Fibroblast of skin of left biceps (primary cell): ENCODE measurements at regions not wholly inside any gene's neighbourhood (a gene's known extent, or its start where the extent isn't known, plus 50 kb on each side); places are given as distances from the start of the nearest gene placed in this dataset.
"Not testable (repeated sequence)": the region's sequence is repeated elsewhere in the genome, so short reads cannot be mapped to it uniquely, and the experiment has no call there.

Source experiments
- DNase-seq, 2 experiments: peaks; one replicate each; pipeline ENCODE4 v3.0.0-alpha.2; 2013; ENCODE audit warnings: low read depth in 2 of 2

DNA sequence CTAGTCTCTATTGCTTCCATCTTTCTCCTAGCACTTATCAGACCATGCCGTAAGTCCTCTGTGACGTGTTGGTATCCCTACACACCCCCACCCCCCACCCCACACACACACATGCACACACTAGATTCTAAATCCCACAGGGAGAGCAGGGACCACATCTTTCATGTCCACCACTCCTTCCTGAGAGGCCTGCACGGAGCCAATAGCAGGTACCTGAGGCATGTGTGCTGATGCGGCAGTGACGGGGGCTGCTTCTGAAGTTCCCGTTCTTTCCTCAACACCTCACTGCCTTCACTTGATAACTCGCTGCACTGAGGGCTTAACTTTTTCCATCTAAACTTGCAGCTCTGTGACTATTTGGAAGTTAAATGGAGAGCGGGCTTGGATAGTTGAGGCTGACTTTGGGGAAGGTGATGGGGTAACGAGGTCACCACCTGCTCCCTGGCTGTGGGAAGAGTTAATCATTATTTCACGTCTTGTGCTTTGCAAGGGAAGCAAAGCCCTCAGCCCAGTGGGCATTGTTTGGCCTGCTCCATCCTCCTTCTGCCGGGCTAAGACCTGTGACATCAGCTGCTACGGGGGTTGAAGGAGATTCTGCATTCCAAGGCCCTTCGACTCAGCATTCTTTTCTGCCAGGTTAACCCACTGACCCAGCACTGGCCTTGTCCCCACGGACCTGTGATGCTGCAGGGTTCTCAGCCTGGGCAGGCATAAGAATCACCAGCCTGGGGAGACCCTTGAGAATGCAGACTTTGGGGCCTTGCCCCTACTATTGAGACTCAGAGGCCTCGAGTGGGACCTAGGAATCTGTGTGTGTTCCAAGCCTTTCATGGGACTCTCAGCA, 187.8 kb downstream of the ANKRD60 start:
- no peak for DNase-seq

DNA sequence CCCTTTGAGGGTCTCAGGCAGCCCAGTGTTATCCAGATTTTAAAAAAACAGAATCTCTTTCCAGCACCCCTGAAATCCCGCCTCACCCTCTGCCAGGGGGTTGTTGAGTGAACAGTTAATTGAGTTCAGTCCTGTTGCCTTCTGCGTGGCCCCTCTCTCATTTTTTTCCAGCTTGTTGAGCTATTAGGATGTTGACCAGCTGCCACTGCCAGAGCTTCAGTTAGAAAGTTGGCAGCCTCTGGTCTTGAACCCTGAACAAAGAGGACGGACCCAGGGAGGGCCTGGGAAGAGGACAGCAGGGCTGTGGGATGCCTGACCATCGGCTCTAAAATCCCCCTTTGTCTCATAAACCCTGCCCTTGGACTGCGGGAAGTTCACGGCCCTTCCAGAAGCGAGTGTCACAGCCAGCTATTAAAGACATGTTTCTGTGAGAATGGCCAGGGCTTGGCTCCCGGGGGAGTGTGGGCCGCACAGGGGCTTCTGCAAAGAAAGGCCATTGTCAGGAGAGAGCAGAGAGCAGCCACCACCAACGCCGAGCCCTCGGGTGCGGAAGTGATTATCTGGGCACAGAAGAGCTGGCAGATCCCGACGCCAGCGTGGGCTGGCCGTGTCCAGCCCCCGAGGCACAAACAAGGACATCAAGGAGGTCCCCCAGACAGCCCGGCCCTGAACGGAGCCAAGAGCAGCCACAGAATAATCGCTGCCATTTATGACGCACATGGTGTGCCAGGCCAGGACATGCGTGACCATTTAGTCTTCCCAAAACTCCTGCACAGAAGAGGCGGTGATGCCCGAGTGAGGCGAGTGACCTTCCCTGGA, 189.0 kb downstream of the ANKRD60 start:
- no peak for DNase-seq

DNA sequence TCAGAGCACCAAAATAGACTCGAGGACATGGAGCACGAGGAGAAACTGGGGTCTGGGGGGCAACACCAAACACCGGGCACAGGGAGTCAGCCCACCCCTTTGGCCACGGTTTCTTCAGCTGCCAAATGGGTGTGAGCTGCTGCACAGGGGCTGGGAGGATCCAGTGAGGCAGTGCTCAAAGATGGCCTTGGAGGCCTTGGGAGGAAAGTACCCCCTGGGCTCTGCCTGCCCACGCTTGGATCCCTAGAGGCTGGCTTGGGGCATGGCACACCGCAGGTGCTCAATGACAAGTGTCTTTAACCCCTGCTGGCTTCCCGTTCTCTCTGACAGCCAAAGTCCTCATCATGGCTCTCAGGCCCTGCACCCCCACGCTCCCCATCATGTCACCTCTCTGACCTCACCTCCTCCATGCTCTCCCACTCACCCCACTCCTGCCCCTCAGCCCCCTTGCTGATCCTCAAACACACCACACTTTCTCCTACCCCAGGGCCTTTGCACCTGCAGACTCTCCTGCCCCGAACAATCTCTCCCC, 190.3 kb downstream of the ANKRD60 start:
- DNase-seq: no peak

DNA sequence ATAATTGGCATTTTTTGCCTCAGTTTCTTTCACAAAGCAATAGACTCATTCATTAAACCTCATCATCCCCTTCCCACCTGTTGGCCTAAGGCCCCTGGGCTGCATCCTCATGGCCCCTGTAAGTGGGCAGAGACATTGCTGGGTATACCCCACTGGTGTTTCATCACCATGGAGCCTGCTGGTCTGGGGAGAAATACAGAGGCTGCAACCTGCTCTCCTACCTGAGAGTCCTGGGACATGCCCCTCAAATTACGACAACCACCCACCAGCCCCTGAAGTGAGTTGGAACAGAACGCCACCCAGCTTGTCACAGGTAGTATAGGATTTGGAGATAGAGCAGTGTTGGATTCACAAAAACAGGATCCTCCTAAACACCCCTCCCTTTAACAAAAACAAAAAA, 190.8 kb downstream of the ANKRD60 start:
- no peak for DNase-seq

DNA sequence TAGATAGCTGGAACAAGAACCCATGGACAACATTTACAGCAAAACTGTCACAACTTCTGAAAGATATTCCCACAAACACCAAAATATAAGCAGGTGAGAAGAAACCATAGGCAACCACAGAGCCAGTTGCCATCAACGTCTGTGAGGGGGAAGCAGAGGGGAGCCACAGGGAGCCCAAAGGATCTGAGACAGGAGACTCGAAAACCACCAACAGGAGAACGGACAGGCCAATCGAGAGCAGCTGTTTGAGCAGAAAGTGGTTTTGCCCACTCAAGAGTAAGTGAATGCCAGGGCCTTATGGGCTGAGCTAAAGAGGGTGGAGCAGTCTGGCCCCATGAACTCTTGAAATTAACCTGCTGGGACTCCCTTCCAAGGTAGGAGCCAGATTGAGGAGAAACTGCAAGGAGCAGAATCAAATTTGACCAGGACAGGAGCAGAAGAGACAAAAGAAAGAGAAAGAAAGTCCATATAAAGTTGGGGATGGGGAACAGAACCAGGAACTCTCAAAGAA, 195.4 kb downstream of the ANKRD60 start:
- no peak for DNase-seq

DNA sequence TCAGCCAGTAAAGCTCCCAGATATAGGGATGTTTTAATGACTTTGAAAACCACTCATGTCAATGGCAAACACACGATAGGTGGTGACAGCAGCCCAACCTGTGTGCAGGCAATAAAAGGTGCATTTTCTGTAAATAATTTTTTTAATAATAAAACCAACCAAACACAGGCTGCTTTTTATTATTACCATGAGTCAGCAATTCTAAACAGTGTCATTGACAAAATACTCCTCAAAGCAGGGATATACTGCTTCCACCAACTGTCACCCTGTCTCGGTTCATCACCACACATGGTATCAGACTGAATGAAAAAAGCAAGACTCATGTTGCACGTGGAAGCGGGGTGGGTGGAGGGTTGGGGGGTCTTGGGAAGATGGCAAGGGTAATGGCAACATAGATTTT, 195.9 kb downstream of the ANKRD60 start:
- no peak for DNase-seq

DNA sequence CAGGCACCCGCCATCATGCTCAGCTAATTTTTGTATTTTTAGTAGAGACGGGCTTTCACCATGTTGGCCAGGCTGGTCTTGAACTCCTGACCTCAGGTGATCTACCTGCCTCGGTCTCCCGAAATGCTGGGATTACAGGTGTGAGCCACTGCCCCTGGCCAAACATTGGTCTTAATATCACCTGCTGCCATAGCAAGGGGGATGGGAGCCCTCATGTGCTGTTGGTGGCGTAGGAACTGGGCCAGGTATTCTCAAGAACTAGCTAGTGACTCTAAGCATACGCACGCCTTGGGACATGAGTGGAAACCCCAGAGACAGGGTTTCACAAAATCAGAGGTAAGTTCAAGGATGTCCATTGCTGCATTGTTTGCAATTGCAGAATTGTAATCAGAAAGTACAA, 197.1 kb downstream of the ANKRD60 start:
- DNase-seq: not testable (repeated sequence)

DNA sequence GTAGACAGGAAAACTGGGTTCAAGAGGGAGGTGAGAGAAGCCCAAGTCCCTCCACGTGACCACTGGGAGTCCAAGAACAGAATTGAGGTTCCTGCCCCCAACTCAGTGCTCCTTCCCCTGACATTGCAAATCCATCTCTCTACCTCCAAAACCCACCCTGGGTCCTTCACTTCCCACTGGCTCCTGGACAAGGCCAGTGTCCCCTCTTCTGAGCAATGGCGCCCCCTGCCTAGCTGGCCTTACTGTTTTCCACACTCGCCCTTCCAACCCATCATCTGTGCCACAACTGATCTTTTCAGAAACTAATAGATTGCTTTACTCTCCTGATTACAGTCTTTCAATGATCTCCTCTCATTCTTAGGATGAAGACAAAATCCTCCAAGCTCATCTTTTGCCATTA, 200.3 kb downstream of the ANKRD60 start:
- no peak for DNase-seq

DNA sequence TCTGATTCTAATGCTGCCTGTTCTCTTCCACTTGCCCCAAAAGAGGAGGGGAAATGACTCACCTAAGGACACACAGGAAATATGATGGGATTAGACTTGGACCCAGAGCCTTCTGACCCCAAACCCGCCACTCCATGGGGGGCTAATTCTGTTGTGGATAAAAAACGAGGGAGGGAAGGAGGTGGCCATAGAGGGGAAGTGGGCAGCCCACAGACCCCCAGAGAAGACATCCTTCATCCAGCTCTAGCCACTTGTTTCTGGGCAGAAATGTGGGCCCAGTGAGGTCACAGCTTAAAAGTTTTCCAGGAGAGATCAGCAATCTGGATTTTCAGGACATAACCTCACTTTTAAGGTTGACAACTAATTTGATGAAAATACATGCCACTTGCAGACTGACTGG, 202.1 kb downstream of the ANKRD60 start:
- DNase-seq: no peak

DNA sequence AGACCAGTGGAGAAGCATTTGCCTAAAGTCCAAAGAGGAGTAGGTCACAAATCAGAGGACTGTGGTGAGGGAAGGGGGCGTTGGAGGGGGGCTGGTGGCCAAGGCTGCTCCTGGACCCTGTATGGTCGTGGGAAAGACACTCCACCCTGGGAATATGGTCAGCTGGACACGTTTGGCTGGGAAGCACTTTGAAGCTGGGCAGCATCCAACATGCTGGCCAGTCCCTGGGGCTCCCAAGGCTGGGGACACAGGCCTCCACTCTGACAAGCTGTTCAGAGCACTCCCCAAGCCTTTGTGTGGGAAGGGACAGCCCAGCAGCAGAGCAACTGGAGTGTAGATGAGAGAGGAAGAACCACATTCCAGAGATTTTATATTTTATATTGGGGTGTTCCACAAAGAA, 203.2 kb downstream of the ANKRD60 start:
- no peak for DNase-seq

DNA sequence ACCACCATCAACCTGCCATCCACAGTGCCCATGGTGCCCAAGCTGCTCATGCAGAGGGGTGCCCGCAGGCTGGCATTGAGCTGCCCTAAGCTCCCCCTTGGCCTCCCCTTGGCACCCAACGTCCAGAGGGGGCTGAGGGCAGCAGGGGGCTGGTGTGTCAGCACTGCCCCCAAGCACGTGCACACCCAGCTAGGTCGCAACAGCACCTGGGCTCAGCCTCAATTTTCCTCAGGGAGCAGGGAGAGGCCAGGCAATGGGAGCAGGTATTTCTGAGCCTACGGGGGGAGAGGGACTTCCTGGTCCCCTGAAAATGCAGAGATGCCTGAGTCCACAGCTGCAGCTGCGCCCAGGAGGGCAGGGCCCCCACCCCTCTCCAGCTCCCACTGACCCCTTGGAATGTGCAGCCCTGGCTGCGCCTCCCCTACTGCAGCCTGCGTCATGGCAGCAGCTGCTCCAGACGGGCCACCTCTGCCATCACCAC, 204.2 kb downstream of the ANKRD60 start:
- DNase-seq: no peak

DNA sequence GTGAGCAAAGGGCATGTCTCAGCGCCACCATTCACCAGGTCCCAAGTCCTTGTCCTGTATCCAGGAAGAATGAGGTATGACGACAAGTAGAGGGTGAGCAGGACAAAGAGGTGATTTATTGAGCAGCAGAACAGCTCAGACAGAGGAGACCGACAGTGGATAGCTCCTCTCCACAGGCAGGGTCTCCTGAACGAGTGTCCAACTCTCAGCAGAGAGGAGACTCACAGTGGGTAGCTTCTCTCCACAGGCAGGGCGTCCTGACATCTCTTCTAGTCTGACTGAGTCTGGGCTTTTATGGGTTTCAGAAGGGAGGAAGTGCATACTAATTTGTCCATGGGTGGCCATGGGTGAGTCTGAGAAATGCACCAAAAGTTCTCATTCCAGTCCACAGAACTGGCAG, 204.7 kb downstream of the ANKRD60 start:
- DNase-seq: no peak

DNA sequence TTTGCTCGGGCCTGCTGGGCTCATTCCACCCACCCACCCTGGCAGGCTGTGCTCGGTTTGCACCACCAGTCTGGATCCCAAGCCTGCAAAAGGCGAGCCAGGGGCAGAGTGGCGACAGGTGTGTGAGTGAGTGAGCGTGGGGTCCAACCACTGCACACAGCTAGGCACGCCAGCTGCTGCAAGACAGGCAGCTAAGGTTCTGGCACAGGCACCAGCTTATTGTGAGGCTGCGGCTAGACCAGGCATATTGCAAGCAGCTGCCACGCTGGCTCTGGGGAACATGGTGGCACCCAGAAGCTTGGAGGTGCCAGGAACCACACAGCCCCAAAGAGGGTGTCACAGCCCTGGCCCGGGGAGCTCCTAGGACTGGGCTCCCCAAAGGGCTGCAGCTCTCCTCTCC, 205.1 kb downstream of the ANKRD60 start:
- DNase-seq: no peak

DNA sequence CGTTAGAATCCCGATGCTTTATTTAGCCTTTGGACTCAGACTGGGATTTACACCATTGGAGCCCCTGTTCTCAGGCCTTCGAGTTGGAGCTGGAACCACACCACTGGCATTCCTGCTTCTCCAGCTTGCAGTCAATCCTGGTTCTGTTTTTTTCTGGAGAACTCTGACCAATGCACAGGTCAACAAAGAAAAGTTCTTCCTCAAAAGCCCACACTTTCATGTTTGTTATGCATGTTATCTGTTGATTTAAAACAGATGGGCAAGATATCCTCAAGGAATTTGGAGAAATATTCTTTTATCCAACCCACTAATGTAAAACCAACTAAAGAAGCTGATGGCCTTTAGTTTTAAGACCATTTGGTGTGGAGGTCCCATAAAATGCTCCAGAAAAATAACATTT, 205.7 kb downstream of the ANKRD60 start:
- no peak for DNase-seq

DNA sequence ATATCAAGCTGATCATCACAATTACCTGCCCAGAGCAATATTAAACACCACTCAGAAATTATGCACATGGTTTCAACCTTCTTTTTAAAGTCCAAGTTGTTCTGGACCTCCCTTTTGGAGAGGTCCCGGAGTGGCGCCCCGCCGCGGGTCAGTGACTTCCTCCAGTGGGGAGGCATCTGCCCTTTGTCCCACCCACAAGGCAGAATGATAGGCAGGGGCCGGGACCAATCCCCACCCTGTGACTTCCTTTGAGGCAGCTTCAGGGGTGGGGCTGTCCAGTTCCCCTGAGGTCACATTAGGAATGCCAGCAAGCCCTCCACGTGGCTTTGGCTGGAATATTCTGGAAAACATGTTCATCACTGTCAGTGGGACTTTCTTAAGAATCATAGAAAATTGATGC, 207.0 kb downstream of the ANKRD60 start:
- DNase-seq: no peak

DNA sequence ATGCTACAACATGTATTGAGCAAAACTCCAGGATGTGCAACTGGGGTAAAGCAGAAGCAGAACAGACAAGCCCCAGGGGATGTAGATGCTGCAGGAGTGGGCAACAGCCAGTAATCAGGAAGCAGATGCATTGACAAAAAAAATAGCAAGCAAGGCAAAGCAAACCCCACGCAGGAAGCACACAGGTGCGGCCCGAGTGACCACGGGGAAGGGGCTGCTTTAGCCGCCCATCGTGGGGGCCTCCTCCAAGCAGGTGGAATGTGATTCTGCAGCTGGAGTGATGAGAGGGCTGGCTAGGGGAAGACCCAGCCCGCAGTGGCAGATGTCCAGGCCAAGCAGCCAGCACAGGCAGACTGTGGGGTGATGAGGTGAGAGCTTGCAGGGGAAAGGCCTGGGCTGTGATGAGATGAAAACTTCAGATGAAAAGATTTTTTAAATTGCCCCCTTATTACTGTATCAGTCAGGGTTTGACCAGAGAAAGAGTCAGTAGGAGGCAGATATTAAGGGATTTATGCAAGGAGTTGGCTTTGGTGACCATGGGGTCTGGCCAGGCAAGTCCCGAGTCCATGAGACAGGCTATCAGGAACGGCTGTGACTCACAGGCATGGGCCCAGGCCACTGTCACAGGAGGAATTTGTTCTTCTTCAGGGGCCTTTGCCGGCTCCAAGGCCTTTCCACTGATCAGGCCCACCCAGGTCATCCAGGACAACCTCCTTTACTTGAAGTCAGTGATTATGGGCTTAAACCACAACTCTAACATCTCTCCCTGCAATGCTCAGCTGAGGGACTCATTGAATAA, 207.6 kb downstream of the ANKRD60 start:
- no peak for DNase-seq

DNA sequence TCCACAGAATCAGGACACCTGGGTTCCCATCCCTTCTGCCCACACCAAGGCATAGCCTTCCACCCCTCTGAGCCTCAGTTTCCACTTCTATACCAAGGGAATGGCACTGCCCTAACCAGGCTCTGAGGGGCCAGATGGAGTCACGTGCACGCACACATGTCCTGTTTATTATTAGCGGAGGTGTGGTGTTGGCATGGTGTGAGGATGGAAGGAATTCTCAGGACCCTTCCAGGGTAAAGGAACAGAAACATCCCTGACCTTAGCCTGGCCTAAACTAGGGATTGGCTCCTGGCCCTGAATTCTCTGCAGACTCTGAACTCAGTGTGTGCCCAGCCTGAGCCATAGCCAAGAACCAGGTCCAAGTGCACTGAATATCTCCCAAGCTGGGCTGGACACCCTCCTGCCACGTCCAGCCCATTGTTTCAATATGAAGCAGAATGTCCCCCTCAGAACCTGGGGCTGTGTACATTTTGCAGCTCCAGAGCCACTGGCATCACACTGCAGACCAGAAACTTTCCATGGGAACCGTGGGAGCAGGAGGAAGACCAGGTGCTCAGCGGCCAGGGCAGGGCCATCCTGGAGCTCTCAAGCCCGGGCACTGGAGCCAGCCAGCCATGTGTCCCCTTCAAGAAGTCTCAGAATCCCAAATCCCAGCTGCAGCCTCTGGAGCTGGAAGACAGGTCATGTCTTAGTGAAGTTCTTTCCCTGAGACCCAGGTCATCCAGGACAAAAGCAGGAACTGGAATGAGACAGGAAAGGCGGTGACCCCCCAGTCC, 208.4 kb downstream of the ANKRD60 start:
- no peak for DNase-seq

DNA sequence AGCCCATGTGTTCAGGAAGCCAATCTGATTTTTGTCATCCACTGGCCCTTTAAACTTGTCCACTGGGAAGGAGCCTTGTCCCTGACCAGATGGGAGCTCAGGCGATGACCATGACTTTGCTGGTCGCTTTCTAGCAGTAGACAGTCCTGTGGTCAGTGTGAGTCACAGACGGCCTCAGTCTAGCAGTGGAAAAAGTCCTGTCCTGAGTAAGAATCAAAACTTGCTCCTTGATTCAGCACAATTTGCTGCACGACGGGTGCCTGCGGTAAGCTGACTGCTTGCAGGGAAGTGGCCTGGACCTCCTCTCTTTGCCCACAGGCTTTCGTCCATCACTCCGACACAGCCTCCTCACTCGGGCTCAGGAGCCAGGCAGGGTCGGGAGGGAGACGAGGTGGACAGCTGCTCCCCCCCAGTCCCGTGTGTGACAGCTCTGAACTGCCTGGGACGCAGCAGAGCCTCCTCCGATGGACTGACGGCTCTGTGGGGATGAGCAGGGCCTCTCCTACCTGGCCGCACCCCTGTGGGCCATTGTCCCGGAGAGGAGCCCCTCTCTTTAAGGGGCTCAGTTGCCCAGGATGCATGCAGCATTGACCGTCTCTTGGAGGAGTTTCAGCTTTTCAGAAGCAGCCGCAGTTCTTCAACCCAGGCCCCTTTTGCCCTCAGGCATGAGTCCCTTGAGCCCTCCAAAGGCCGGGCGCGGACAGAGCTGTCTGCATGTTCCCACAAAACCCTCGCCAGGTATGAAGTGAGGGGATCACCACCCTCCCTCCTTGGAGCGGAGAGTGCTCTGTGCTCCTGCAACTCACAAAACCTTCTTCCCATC, 209.2 kb downstream of the ANKRD60 start:
- DNase-seq: no peak

DNA sequence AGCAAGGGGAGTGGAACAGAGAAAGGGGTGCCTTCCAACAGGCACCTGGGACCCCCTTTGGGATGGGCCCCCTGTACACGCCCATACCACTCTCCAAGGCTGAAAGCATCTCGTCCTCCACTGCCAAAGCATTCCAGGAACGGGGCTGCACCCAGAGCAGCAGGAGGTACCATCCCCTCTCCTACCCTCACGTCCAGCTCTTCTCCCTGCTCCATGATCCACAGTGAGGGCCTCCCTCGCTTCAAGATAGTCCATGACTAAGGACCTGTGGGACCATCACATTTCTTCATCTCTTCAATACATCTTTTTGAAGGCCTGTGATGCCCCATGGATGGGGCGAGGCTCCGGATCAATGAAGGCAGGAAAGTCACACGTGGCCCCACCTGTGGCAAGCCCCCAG, 209.9 kb downstream of the ANKRD60 start:
- no peak for DNase-seq

DNA sequence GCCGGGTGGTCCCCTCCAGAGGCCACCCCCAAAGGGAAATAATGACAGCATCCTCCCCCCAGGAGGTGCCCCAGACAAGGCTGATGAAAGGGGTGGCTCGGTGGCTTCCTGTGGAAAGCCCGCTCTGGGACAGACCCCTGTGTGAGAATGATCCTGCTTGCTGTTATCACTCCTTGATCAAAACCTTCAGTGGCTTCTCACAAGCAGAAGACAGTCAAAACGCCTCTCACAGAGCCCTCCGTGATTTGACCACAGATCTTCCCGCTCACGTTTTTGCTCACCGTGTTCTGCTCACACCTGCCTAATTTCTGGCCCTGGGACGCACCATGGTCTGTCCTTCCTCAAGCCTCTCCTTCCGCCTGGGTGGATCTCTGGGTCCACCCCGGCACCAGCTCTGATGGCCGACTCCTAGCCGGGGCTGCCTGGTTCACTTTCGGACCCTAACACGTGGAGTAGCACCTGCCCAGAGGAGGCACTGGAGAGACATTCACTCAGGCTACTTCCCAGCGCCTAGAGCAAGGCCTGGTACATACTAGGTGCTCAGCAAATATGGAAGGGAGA, 210.4 kb downstream of the ANKRD60 start:
- DNase-seq: no peak
